HG02840 (cell line): ENCODE measurements at regions not wholly inside any gene's neighbourhood (a gene's known extent, or its start where the extent isn't known, plus 50 kb on each side); places are given as distances from the start of the nearest gene placed in this dataset.

Source experiments
- ATAC-seq: cut with Tn5 transposase; IDR thresholded peaks from one replicate; pipeline ENCODE4 v1.9.1; 2021; ENCODE audit warnings: mild to moderate bottlenecking, moderate library complexity, moderate number of reproducible peaks; ENCODE audit not compliant: unreplicated experiment, low FRiP score

GRCh38 chr1:106568201-106568974, 488.1 kb upstream of the PRMT6 start:
- no peak for ATAC-seq

GRCh38 chr1:106571109-106571508, 485.4 kb upstream of the PRMT6 start:
- ATAC-seq: no peak

- ATAC-seq: no peak
These were observed 472.4 kb upstream of the PRMT6 start for GRCh38 chr1:106584107-106584506.

GRCh38 chr1:106584676-106585075, 471.8 kb upstream of the PRMT6 start:
- no peak for ATAC-seq

- no peak for ATAC-seq
These were observed 455.8 kb upstream of the PRMT6 start for GRCh38 chr1:106600626-106601025.

- ATAC-seq: no peak
These were observed 452.9 kb upstream of the PRMT6 start for GRCh38 chr1:106603616-106604015.

- no peak for ATAC-seq
These were observed 447.6 kb upstream of the PRMT6 start for GRCh38 chr1:106608841-106609240.

GRCh38 chr1:106613068-106613467, 443.4 kb upstream of the PRMT6 start:
- ATAC-seq: no peak

GRCh38 chr1:106613861-106614260, 442.6 kb upstream of the PRMT6 start:
- no peak for ATAC-seq

GRCh38 chr1:106615473-106615872, 441.0 kb upstream of the PRMT6 start:
- ATAC-seq: no peak

- ATAC-seq: no peak
These were observed 437.2 kb upstream of the PRMT6 start for GRCh38 chr1:106619080-106619826.

GRCh38 chr1:106619827-106620134, 436.7 kb upstream of the PRMT6 start:
- ATAC-seq: no peak

- ATAC-seq: no peak
These were observed 435.9 kb upstream of the PRMT6 start for GRCh38 chr1:106620521-106620954.

GRCh38 chr1:106621853-106622252, 434.6 kb upstream of the PRMT6 start:
- ATAC-seq: no peak

- no peak for ATAC-seq
These were observed 418.9 kb upstream of the PRMT6 start for GRCh38 chr1:106637566-106637965.

- no peak for ATAC-seq
These were observed 410.2 kb upstream of the PRMT6 start for GRCh38 chr1:106646261-106646784.

- no peak for ATAC-seq
These were observed 409.7 kb upstream of the PRMT6 start for GRCh38 chr1:106646816-106647215.

- no peak for ATAC-seq
These were observed 405.3 kb upstream of the PRMT6 start for GRCh38 chr1:106651028-106651762.

GRCh38 chr1:106659490-106660244, 396.8 kb upstream of the PRMT6 start:
- no peak for ATAC-seq

GRCh38 chr1:106675558-106675957, 380.9 kb upstream of the PRMT6 start:
- no peak for ATAC-seq
